Activated CD4-positive, alpha-beta memory T cell treated with anti-CD3 and anti-CD28 coated beads for 36 hours (primary cell): ENCODE measurements at regions not wholly inside any gene's neighbourhood (a gene's known extent, or its start where the extent isn't known, plus 50 kb on each side); places are given as distances from the start of the nearest gene placed in this dataset.

ENCODE experiments used
- CTCF ChIA-PET: fragments of 350-600 bp; sonication (Branson Sonifier 250); formaldehyde crosslinking; loops from one replicate; lab custom pipeline; 2021; ENCODE audit warnings: antibody characterized with exemption, inconsistent platforms; lab: Charles Lee
- POLR2A ChIA-PET: fragments of 350-600 bp; sonication (Branson Sonifier 250); formaldehyde crosslinking; loops from one replicate; lab custom pipeline; 2021; ENCODE audit warnings: antibody characterized with exemption; lab: Charles Lee
- DNase-seq: peaks from one replicate; pipeline ENCODE4 v3.0.0-alpha.2; 2020
- H3K27ac Mint-ChIP-seq: one replicate; pipeline ENCODE4 v1.8.0; 2021; ENCODE audit warnings: mixed read lengths
- H3K27me3 Mint-ChIP-seq: one replicate; pipeline ENCODE4 v1.8.0; 2021; ENCODE audit warnings: mixed read lengths
- H3K36me3 Mint-ChIP-seq: one replicate; pipeline ENCODE4 v1.8.0; 2021; ENCODE audit warnings: mixed read lengths
- H3K4me1 Mint-ChIP-seq: one replicate; pipeline ENCODE4 v1.8.0; 2021; ENCODE audit warnings: low read depth, mixed read lengths
- H3K4me3 Mint-ChIP-seq: one replicate; pipeline ENCODE4 v1.8.0; 2021; ENCODE audit warnings: mild to moderate bottlenecking, mixed read lengths
- H3K9me3 Mint-ChIP-seq: one replicate; pipeline ENCODE4 v1.8.0; 2021; ENCODE audit warnings: mixed read lengths
- intact Hi-C: fragments of 100-400 bp; cut with micrococcal nuclease; formaldehyde crosslinking; loops from one replicate; pipeline ENCODE4 v1.15.1; 2023

DNA sequence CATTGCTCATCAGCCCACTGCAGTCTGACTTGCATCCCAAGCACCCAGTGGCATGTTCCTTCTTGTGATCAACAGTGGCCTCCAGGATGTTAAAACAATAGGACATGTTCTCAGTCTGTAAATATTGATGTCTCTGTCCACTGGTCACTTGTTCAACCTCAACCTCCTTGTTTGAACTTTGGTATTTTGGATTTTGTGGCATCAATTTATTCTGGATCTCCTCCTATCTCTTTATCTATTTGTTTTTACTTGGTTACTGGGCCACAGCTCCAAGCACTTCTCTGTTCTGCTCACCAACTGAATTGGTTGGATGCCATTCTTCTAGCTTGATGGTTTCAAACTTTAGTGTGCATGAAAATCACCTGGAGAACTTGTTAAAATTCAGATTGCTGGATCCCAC is 1414.8 kb upstream of the CELF4 start:
- Mint-ChIP-seq H3K27ac (no peak overlapping the region), H3K36me3 (no peaks in the 10 kb centered on the region), H3K9me3 (no peaks in the 10 kb centered on the region), H3K4me3 (no peak overlapping the region), H3K4me1 (no peaks in the 10 kb centered on the region), H3K27me3 (no peaks in the 10 kb centered on the region)
- CTCF ChIA-PET, result no interaction called here
- DNase-seq, result no peak
- intact Hi-C loops, result no loop called here
- POLR2A ChIA-PET, result no interaction called here

- Mint-ChIP-seq H3K27ac (no peak overlapping the region), H3K4me1 (no peaks in the 10 kb centered on the region), H3K36me3 (no peaks in the 10 kb centered on the region), H3K9me3 (no peaks in the 10 kb centered on the region), H3K27me3 (peaks cover 2% of the 10 kb centered on the region), H3K4me3 (no peak overlapping the region)
- no peak for DNase-seq
- POLR2A ChIA-PET, result no interaction called here
- intact Hi-C loops, result no loop called here
- CTCF ChIA-PET, result no interaction called here
These were observed 1407.0 kb upstream of the CELF4 start for GRCh38 chr18:38972571-38972970.

DNA sequence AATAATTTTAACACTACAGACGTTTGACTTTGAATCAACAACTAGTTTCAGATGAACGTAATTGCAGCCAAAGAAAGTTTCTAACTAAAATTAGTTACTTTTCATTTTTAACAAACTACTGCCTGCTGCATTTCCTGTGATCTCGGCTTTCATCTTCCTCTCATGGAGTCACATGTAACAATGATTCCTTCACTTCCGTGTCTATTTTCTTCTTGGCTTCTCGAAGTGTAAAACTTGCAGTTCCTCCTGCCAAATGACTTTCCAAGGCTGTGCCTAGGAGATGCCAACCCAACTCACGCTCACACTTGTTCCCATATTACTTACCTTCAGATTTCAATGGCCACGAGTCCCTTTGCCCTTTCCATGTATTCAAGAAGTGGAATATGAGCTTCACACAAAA is 1406.3 kb upstream of the CELF4 start:
- Mint-ChIP-seq H3K4me3 (no peak overlapping the region), H3K27me3 (peaks cover 2% of the 10 kb centered on the region), H3K4me1 (no peaks in the 10 kb centered on the region), H3K9me3 (no peaks in the 10 kb centered on the region), H3K36me3 (no peaks in the 10 kb centered on the region), H3K27ac (no peak overlapping the region)
- intact Hi-C loops, result no loop called here
- DNase-seq, result no peak
- ChIA-PET CTCF (no interaction called here), POLR2A (no interaction called here)

DNA sequence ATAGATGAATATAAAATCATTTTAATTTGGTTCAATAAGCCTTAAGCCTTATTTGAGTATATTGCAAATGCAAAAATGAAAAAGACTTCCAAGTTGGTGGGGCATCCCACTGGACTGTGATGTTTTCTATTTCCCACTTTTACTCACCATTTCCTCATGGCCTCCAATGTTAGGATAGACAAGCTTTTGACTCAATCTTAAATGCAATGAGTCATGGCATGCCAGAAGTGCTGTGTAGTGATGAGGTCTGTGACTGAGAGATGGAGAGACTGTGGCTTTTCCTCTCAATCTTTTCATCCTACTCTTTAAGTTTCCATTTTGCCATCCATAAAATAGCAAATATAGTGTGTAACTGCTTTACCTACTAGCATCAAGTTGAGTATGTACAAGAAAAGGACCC is 1401.2 kb upstream of the CELF4 start:
- Mint-ChIP-seq H3K9me3 (no peaks in the 10 kb centered on the region), H3K36me3 (no peaks in the 10 kb centered on the region), H3K4me3 (no peak overlapping the region), H3K4me1 (no peaks in the 10 kb centered on the region), H3K27ac (no peak overlapping the region), H3K27me3 (peaks cover 1% of the 10 kb centered on the region)
- CTCF ChIA-PET, result no interaction called here
- intact Hi-C loops, result no loop called here
- DNase-seq, result no peak
- POLR2A ChIA-PET, result no interaction called here

- H3K27me3 Mint-ChIP-seq, result peaks cover 3% of the 10 kb centered on the region
- H3K9me3 Mint-ChIP-seq, result no peaks in the 10 kb centered on the region
- H3K27ac Mint-ChIP-seq, result no peak overlapping the region
- ChIA-PET CTCF (interaction anchor here (0.6 kb wide), 1 partner anchor 340 kb away, joined by 3 read pairs; no protein-coding TSS in a partner anchor), POLR2A (no interaction called here)
- no peaks in the 10 kb centered on the region for H3K36me3 Mint-ChIP-seq
- H3K4me1 Mint-ChIP-seq, result no peaks in the 10 kb centered on the region
- intact Hi-C loops, result no loop called here
- no peak for DNase-seq
- no peak overlapping the region for H3K4me3 Mint-ChIP-seq
These were observed 1398.5 kb upstream of the CELF4 start for GRCh38 chr18:38963943-38964660.

- CTCF ChIA-PET, result no interaction called here
- H3K4me3 Mint-ChIP-seq, result no peak overlapping the region
- H3K9me3 Mint-ChIP-seq, result no peaks in the 10 kb centered on the region
- H3K36me3 Mint-ChIP-seq, result no peaks in the 10 kb centered on the region
- no peak overlapping the region for H3K27ac Mint-ChIP-seq
- intact Hi-C loops, result no loop called here
- no peaks in the 10 kb centered on the region for H3K4me1 Mint-ChIP-seq
- peaks cover 7% of the 10 kb centered on the region for H3K27me3 Mint-ChIP-seq
- POLR2A ChIA-PET, result no interaction called here
- DNase-seq, result no peak
These were observed 1396.3 kb upstream of the CELF4 start for GRCh38 chr18:38961880-38962279.

DNA sequence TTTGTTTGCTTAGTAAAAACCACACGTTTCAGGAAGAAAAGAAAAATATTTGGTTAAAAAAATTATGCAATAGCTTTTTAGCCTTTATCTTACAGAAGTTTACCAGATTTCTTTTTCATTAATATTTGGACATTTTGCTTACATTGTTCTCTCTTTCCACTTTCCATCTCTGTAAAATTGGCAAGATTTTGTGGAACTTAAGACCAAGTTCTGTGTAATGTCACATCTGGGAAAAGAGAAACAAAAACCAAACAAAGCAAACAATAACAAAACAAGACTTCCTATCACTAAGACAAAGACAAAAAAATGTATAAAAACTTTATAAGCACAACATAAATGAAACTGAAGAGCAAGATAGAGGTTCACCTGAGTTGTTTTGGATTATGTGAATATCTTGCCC is 1392.1 kb upstream of the CELF4 start:
- Mint-ChIP-seq H3K4me3 (no peak overlapping the region), H3K27ac (no peak overlapping the region), H3K36me3 (no peaks in the 10 kb centered on the region), H3K4me1 (peaks cover 4% of the 10 kb centered on the region), H3K27me3 (peaks cover 7% of the 10 kb centered on the region), H3K9me3 (no peaks in the 10 kb centered on the region)
- no peak for DNase-seq
- intact Hi-C loops, result no loop called here
- ChIA-PET CTCF (no interaction called here), POLR2A (no interaction called here)

DNA sequence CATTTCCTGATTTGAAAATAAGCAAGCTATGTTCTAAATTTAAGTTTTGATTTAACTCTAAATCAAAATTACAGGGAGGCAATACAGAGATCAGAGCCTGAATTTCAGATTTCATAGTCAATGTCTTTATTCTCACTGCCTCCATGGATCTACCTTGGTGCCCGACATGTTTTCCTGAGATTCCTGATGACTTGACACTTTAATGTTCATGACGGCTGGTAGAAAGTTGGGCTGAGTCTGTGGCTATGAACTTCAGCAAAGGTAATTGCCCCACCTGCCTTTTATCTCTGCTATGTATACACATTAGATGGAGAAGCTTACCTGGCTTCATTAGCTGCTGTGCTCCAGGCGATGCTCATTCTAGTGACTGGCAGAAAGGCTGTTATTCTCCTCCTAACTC is 1390.5 kb upstream of the CELF4 start:
- H3K27ac Mint-ChIP-seq, result no peak overlapping the region
- no peaks in the 10 kb centered on the region for H3K9me3 Mint-ChIP-seq

GRCh38 chr18:38951633-38952032 is 1386.0 kb upstream of the CELF4 start:
- Mint-ChIP-seq H3K4me3 (no peak overlapping the region), H3K27ac (no peak overlapping the region), H3K36me3 (no peaks in the 10 kb centered on the region), H3K9me3 (no peaks in the 10 kb centered on the region), H3K4me1 (peaks cover 4% of the 10 kb centered on the region), H3K27me3 (peaks cover 1% of the 10 kb centered on the region)
- no peak for DNase-seq
- CTCF ChIA-PET, result no interaction called here
- intact Hi-C loops, result no loop called here
- POLR2A ChIA-PET, result no interaction called here

More for the DNA sequence above, 1390.5 kb upstream of the CELF4 start:
- no peaks in the 10 kb centered on the region for H3K36me3 Mint-ChIP-seq
- ChIA-PET CTCF (no interaction called here), POLR2A (no interaction called here)
- no peak for DNase-seq
- intact Hi-C loops, result no loop called here
- peaks cover 4% of the 10 kb centered on the region for H3K4me1 Mint-ChIP-seq
- H3K4me3 Mint-ChIP-seq, result no peak overlapping the region
- peaks cover 5% of the 10 kb centered on the region for H3K27me3 Mint-ChIP-seq

GRCh38 chr18:38948436-38948835 is 1382.8 kb upstream of the CELF4 start:
- H3K4me1 Mint-ChIP-seq, result no peaks in the 10 kb centered on the region
- DNase-seq, result no peak
- no peak overlapping the region for H3K27ac Mint-ChIP-seq
- ChIA-PET POLR2A (no interaction called here), CTCF (no interaction called here)
- intact Hi-C loops, result loop anchor here (10.0 kb wide), 1 partner anchor 254 kb away; no protein-coding TSS in a partner anchor
- H3K36me3 Mint-ChIP-seq, result no peaks in the 10 kb centered on the region
- H3K4me3 Mint-ChIP-seq, result no peak overlapping the region
- peaks cover 6% of the 10 kb centered on the region for H3K27me3 Mint-ChIP-seq
- H3K9me3 Mint-ChIP-seq, result peaks cover 3% of the 10 kb centered on the region

DNA sequence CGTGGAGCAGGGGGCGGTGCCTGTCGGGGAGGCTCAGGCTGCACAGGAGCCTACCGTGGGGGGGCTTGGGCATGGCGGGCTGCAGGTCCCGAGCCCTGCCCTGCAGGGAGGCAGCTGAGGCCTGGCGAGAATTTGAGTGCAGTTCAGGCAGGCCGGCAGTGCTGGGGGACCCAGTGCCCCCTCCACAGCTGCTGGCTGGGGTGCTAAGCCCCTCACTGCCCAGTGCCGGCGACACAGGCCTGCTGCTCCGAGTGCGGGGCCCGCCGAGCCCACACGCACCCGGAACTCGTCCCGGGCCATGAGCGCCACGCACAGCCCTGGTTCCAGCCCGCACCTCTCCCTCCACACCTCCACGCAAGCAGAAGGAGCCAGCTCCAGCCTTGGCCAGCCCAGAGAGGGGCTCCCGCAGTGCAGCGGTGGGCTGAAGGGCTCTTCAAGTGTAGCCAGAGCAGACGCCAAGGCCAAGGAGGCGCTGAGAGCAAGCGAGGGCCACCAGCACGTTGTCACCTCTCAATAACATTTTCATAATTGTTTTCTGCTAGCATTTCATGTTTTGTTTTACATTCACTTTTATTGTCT is 1378.9 kb upstream of the CELF4 start:
- Mint-ChIP-seq H3K27ac (no peak overlapping the region), H3K36me3 (peaks cover 7% of the 10 kb centered on the region), H3K27me3 (peaks cover 6% of the 10 kb centered on the region), H3K4me1 (peaks cover 25% of the 10 kb centered on the region), H3K4me3 (no peak overlapping the region), H3K9me3 (peaks cover 16% of the 10 kb centered on the region)
- POLR2A ChIA-PET, result interaction anchor here (0.6 kb wide), 1 partner anchor 1997 kb away, joined by 3 read pairs; no protein-coding TSS in a partner anchor
- intact Hi-C loops, result loop anchor here (10.0 kb wide), 1 partner anchor 250 kb away; no protein-coding TSS in a partner anchor
- DNase-seq, result no peak
- CTCF ChIA-PET, result no interaction called here

DNA sequence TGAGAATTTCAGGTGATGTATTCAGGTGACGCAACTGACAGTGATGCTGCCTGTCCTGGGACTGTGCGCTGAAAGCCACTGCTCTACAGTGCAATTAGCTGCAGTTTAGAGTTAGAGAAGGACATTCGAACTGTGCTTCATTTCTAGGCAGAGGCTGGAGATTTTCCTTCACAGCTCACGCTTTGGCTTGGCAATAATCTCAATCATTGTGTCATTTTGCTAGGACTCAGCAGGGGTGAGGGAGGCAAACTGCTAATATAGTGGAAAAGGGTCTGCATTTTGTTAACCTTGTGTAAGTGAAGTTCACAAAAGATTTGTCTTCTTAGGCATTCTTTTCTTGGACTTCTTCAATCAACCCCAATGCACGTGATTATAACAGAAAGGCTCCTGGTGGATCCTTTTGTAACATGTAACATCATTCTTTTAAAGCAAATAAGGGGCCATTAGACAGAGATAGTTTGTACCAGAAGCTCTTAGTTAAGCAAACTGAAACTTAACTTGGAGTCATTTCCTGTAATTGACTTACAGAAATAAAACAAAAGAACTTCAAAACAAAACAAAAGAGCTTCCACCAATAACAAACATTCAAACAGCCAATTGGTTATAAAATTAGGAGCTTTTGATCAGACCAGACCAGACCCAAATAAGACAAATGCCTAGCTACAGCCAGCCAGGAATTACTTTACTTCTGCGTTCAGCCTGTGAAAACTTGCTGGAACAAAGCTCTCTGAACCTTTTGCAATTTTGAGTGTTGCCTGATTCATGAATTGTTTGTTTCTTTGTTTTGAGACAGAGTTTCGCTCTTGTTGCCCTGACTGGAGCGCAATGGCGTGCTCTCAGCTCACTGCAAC is 1376.3 kb upstream of the CELF4 start:
- Mint-ChIP-seq H3K4me1 (peaks cover 29% of the 10 kb centered on the region), H3K9me3 (peaks cover 16% of the 10 kb centered on the region), H3K27ac (peak overlapping the region; percentile 97), H3K4me3 (peak overlapping the region; percentile 69), H3K27me3 (peaks cover 6% of the 10 kb centered on the region), H3K36me3 (peaks cover 7% of the 10 kb centered on the region)
- CTCF ChIA-PET, result no interaction called here
- DNase-seq, result peak; percentile 15
- intact Hi-C loops, result loop anchor here (1.0 to 10.0 kb wide), 3 partner anchors 247 to 365 kb away; no protein-coding TSS in a partner anchor
- POLR2A ChIA-PET, result no interaction called here
